ENCODE measurements at regions not wholly inside any gene's neighbourhood (a gene's known extent, or its start where the extent isn't known, plus 50 kb on each side); places are given as distances from the start of the nearest gene placed in this dataset.

DNA sequence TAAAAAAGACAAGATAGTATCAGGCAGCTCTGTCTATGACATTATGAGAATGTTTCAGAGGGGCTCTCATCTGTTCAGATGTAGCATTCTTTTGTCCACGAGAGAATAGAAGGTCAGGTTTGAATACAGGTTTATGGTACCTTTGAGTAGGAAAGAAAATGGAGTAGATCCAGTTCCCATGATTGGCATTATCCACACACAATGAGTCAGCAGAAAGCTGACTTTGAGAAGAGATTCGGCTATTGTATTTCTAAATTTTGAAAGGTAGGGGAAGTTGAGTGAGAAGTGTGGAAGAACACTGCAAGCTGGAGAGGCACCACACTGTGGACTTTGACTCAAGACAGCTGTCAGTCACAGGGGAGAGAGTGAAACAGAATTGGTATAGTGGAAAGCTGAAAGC lies 135.4 kb downstream of the SYT10 start:
- Histone ChIP-seq H3K4me3 (ENCODE audit: low read depth, low read length) (no peak overlapping the region), H3K36me3 (no peaks in the 10 kb centered on the region)

DNA sequence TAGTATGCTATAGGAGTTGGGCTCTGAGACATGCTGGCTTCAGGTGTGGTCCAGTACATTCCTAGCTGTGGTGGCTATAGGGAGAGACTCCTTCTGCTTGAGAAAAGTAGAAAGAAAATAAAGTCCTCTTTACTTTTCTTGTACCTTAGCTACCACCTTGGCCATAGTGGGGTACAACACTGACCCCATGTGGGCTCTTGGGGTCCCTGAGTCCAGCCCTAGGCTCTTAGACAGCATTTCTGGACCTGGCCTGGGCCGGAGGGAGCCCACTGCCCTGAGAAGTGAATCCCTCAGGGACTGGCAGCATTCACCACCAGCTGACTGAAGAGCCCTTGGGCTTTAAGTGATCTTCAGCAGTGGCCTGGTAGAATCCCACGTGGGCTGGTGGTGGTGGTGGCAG lies 143.1 kb downstream of the SYT10 start:
- DNase-seq = no peak
- Histone ChIP-seq H3K4me3 (ENCODE audit: low read depth, low read length) (no peak overlapping the region), H3K27me3 (ENCODE audit: insufficient read depth, low read depth, severe bottlenecking) (peaks cover 20% of the 10 kb centered on the region), H3K27ac (no peak overlapping the region), H3K9me3 (ENCODE audit: severe bottlenecking) (no peaks in the 10 kb centered on the region), H3K36me3 (no peaks in the 10 kb centered on the region)
- TF ChIP-seq, protein P1, sequence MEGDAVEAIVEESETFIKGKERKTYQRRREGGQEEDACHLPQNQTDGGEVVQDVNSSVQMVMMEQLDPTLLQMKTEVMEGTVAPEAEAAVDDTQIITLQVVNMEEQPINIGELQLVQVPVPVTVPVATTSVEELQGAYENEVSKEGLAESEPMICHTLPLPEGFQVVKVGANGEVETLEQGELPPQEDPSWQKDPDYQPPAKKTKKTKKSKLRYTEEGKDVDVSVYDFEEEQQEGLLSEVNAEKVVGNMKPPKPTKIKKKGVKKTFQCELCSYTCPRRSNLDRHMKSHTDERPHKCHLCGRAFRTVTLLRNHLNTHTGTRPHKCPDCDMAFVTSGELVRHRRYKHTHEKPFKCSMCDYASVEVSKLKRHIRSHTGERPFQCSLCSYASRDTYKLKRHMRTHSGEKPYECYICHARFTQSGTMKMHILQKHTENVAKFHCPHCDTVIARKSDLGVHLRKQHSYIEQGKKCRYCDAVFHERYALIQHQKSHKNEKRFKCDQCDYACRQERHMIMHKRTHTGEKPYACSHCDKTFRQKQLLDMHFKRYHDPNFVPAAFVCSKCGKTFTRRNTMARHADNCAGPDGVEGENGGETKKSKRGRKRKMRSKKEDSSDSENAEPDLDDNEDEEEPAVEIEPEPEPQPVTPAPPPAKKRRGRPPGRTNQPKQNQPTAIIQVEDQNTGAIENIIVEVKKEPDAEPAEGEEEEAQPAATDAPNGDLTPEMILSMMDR (IDR thresholded peaks at IDR 0.05; ENCODE audit: low read depth, low read length) = no peak

More for the DNA sequence above, 135.4 kb downstream of the SYT10 start:
- TF ChIP-seq, protein P1 (IDR thresholded peaks at IDR 0.05; ENCODE audit: low read depth, low read length) = no peak
- Histone ChIP-seq H3K9me3 (ENCODE audit: severe bottlenecking) (no peaks in the 10 kb centered on the region), H3K27me3 (ENCODE audit: insufficient read depth, low read depth, severe bottlenecking) (peaks cover 11% of the 10 kb centered on the region), H3K27ac (no peak overlapping the region)
- no peak for DNase-seq

DNA sequence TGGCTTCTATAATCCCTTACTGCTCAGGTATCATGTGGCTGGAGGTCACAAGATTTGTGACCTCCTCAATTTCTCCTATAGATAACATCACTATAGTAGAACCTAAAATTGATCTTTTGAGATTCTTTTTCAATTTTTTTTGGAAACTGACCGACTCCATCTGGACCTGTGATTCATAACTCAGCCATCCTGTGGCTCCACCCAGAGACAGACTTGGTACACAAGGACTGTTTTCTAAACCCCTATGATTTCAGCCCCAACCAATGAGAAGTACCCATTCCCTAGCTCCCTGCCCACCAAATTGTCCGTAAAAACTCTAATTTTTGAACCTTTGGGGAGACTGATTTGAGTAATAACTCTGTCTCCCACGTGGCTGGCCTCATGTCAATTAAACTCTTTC lies 148.9 kb downstream of the SYT10 start:
- Histone ChIP-seq H3K4me3 (ENCODE audit: low read depth, low read length) (no peak overlapping the region), H3K27ac (no peak overlapping the region), H3K9me3 (ENCODE audit: severe bottlenecking) (no peaks in the 10 kb centered on the region), H3K27me3 (ENCODE audit: insufficient read depth, low read depth, severe bottlenecking) (peaks cover 21% of the 10 kb centered on the region), H3K36me3 (no peaks in the 10 kb centered on the region)
- no peak for DNase-seq
- TF ChIP-seq, protein P1 (IDR thresholded peaks at IDR 0.05; ENCODE audit: low read depth, low read length) = no peak

DNA sequence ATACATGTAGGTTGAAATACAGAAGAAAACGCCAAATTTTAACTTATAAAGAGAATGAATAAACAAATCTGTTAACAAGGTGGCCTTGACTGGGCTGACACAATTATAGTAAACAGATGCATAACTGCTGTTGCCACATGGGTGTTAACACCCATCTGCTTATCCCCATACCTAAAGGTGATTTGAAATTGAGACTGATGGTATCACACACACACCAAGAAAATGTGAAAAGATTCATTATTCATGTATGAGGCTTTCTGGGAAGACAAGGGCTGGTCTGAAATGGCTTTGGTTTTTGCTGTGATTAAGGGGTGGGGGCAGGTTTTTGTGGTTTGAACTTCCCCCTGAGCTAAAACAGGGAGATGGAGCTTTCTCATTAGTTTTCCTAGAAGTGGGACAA lies 156.6 kb downstream of the SYT10 start:
- H3K27ac ChIP-seq = no peak overlapping the region
- H3K9me3 ChIP-seq (ENCODE audit: severe bottlenecking) = peaks cover 5% of the 10 kb centered on the region
- H3K36me3 ChIP-seq = no peaks in the 10 kb centered on the region
- TF ChIP-seq, protein P1 (IDR thresholded peaks at IDR 0.05; ENCODE audit: low read depth, low read length) = no peak
- H3K27me3 ChIP-seq (ENCODE audit: insufficient read depth, low read depth, severe bottlenecking) = peaks cover 23% of the 10 kb centered on the region
- no peak overlapping the region for H3K4me3 ChIP-seq (ENCODE audit: low read depth, low read length)
- no peak for DNase-seq

DNA sequence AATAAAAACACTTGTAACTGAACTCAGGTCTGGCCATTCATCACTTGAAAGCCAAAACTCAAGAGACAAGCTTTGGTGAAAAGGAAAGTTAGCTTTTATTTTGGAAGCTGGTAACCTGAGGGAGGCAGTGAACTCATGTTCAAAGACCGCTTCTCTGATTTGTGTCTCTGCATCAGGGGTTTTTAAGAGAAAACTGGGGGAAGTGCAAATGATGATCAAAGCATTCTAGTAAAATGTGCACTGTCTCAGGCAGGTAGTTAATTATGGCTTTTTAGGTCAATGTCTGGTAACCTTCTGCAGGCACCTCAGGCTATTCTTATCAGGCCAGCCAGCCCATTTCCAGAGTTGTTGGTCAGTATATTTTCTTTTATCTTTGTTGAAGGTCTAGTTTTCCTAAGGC lies 162.2 kb downstream of the SYT10 start:
- peaks cover 5% of the 10 kb centered on the region for H3K9me3 ChIP-seq (ENCODE audit: severe bottlenecking)
- no peak overlapping the region for H3K4me3 ChIP-seq (ENCODE audit: low read depth, low read length)
- no peaks in the 10 kb centered on the region for H3K36me3 ChIP-seq
- no peak overlapping the region for H3K27ac ChIP-seq
- no peak for DNase-seq
- TF ChIP-seq, protein P1 (IDR thresholded peaks at IDR 0.05; ENCODE audit: low read depth, low read length) = no peak
- peaks cover 3% of the 10 kb centered on the region for H3K27me3 ChIP-seq (ENCODE audit: insufficient read depth, low read depth, severe bottlenecking)

DNA sequence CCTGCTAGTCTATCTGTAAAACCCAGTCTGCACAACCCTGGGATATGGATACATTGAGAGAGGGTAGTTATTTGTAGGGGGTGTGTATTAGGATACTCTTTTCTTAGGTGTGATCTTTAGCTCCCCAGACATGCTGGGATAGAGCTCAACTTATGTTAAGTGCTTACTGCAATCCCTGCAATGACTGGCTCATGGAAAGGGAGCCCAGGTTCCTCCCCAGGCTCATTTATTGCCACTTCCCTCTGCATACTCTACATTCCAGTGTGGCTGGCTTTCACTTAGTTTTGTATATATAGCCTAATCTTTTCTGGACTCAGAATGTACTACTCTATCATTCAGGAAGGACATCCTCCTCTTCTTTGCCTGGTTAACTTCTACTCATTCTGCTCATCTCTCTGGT lies 172.0 kb downstream of the SYT10 start:
- TF ChIP-seq, protein P1 (IDR thresholded peaks at IDR 0.05; ENCODE audit: low read depth, low read length) = no peak
- H3K4me3 ChIP-seq (ENCODE audit: low read depth, low read length) = no peak overlapping the region
- no peak for DNase-seq
- H3K27ac ChIP-seq = no peak overlapping the region
- H3K27me3 ChIP-seq (ENCODE audit: insufficient read depth, low read depth, severe bottlenecking) = peaks cover 18% of the 10 kb centered on the region
- H3K9me3 ChIP-seq (ENCODE audit: severe bottlenecking) = no peaks in the 10 kb centered on the region
- H3K36me3 ChIP-seq = no peaks in the 10 kb centered on the region

Measured in WERI-Rb-1 (cell line).